ENCODE measurements at regions not wholly inside any gene's neighbourhood (a gene's known extent, or its start where the extent isn't known, plus 50 kb on each side); places are given as distances from the start of the nearest gene placed in this dataset.

DNA sequence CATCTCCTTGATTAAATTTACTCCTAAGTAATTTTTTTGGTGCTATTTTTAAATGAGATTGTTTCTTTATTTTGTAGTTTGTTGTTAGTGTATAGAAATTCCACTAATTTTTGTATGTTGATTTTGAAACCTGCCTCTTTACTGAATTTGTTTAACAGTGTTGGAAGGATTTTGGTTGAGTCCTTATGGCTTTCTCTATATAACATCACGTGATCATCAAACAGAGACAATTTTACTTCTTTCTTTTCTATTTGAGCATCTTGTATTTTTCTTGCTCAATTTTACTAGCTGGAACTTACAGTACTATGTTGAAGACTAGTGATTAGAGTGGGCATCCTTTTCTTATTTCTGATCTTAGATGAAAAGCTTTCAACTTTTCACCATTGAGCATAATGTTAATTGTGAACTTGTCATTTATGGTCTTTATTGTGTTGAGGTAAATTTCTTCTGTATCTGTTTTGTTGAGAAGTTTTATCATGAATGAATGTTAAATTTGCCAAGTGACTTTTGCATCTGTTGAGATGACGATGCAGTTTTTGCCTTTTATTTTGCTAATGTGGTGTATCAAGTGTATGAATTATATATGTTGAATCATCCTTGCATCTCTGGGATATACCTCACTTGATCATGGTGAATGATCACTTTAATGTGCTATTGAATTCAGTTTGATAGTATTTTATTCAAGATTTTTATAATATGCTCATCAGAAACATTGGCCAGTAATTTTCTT, 645.3 kb upstream of the DDX18 start:
- CTCF ChIA-PET: no interaction called here
- TF ChIP-seq, protein P1, sequence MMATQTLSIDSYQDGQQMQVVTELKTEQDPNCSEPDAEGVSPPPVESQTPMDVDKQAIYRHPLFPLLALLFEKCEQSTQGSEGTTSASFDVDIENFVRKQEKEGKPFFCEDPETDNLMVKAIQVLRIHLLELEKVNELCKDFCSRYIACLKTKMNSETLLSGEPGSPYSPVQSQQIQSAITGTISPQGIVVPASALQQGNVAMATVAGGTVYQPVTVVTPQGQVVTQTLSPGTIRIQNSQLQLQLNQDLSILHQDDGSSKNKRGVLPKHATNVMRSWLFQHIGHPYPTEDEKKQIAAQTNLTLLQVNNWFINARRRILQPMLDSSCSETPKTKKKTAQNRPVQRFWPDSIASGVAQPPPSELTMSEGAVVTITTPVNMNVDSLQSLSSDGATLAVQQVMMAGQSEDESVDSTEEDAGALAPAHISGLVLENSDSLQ (IDR thresholded peaks at IDR 0.05): no peak
- TF ChIP-seq BHLHE40 (IDR thresholded peaks at IDR 0.05; ENCODE audit: borderline replicate concordance) (no peak), ELF4 (IDR thresholded peaks at IDR 0.05) (no peak), L3MBTL2 (conservative IDR thresholded peaks at IDR 0.05) (no peak), HDGF (IDR thresholded peaks at IDR 0.05; ENCODE audit: borderline replicate concordance) (no peak), SP1 (IDR thresholded peaks at IDR 0.05) (no peak), FOXA1 (IDR thresholded peaks at IDR 0.05) (no peak), ARNT (IDR thresholded peaks at IDR 0.05) (no peak), CTBP1 (IDR thresholded peaks at IDR 0.05; ENCODE audit: borderline replicate concordance) (no peak)
- POLR2A ChIA-PET: no interaction called here
- no peak for DNase-seq (ENCODE audit: extremely low spot score)

DNA sequence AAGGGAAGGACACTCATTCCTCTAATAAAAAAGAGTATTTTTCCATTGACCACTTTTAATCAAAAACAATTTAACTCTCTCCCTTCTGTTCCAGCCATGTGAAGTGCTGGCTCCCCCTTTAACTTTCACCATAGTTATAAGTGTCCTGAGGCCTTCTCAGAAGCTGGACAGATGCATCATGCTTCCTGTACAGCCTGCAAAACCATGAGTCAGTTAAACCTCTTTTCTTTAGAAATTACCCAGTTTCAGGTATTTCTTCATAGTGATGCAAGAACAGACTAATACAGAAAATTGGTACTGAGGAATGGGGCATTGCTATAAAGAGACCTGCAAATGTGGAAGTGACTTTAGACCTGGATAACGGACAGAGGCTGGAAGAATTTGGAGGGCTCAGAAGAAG, 643.6 kb upstream of the DDX18 start:
- no peak for TF ChIP-seq FOXA1 (IDR thresholded peaks at IDR 0.05)
- TF ChIP-seq BHLHE40 (IDR thresholded peaks at IDR 0.05; ENCODE audit: borderline replicate concordance): no peak
- TF ChIP-seq L3MBTL2 (conservative IDR thresholded peaks at IDR 0.05): no peak
- TF ChIP-seq ZNF384 (IDR thresholded peaks at IDR 0.05): no peak
- no peak for TF ChIP-seq FOXM1 (IDR thresholded peaks at IDR 0.05; ENCODE audit: borderline replicate concordance)
- TF ChIP-seq ARNT (IDR thresholded peaks at IDR 0.05): no peak
- no peak for TF ChIP-seq CTBP1 (IDR thresholded peaks at IDR 0.05; ENCODE audit: borderline replicate concordance)
- TF ChIP-seq SUZ12 (IDR thresholded peaks at IDR 0.05): no peak
- no peak for TF ChIP-seq FOXK2 (IDR thresholded peaks at IDR 0.05)
- no peak for TF ChIP-seq NFRKB (IDR thresholded peaks at IDR 0.05)
- TF ChIP-seq, protein P1 (IDR thresholded peaks at IDR 0.05): no peak
- no peak for TF ChIP-seq LEF1 (IDR thresholded peaks at IDR 0.05; ENCODE audit: borderline replicate concordance)
- TF ChIP-seq HDGF (IDR thresholded peaks at IDR 0.05; ENCODE audit: borderline replicate concordance): no peak
- TF ChIP-seq SP1 (IDR thresholded peaks at IDR 0.05): no peak
- ChIA-PET CTCF (no interaction called here), POLR2A (no interaction called here)
- DNase-seq (ENCODE audit: extremely low spot score): no peak

DNA sequence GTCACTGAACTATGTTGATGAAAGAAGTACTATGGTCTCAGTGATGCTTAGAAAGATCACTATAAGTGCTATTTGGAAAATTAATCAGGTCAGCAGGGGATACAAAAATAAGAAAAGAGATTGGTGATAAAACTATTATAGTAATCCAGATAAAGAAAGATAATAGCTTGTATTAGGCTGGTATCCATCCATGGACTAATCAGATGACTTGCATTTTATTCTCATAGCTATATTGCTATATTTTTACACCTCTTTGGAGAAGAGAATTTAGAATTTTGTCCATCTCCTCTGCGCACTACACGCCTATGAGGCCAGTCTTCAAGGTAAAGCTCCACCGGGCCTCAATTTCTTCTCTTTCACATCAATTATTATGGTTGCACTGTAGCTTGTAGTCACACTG, 635.1 kb upstream of the DDX18 start:
- no peak for DNase-seq (ENCODE audit: extremely low spot score)
- no peak for TF ChIP-seq LEF1 (IDR thresholded peaks at IDR 0.05; ENCODE audit: borderline replicate concordance)
- no peak for TF ChIP-seq NFRKB (IDR thresholded peaks at IDR 0.05)
- ChIA-PET POLR2A (no interaction called here), CTCF (no interaction called here)

DNA sequence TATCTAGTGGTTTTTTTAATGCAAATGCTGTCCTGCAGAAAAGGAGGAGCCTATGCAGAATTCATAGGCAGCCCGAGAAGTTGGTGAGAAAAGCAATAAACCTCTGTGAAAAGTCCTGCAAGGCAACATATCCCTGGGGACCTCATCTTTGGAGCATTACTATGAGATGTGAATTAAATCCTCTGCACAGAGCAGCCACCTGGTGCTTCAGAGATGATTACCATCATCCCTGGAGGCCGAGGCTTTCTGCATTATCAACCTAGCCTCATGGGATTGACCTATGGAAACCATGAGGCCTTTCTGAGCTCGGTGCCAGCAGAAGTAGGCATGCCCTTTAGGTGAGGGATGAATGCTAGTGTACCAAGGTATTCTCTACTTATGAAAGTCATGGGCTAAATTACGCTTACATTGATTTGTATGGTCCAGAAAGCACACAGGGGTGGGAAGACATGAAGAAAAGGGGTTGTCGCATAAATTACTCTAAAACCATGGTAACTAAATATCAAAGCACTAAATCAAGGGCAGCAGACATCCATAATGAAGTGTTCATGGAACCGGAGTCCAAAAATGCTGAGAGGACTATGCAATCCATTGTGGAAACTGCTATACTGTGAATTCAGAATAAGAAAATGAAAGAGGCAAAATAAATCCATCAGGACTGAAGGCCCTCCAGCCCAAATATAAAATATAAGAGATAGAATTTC, 623.5 kb upstream of the DDX18 start:
- CTCF ChIA-PET: no interaction called here
- no peak for DNase-seq (ENCODE audit: extremely low spot score)
- POLR2A ChIA-PET: no interaction called here
- no peak for TF ChIP-seq FOXM1 (IDR thresholded peaks at IDR 0.05; ENCODE audit: borderline replicate concordance)
- no peak for TF ChIP-seq FOXK2 (IDR thresholded peaks at IDR 0.05)
- no peak for TF ChIP-seq HDGF (IDR thresholded peaks at IDR 0.05; ENCODE audit: borderline replicate concordance)
- TF ChIP-seq CTBP1 (IDR thresholded peaks at IDR 0.05; ENCODE audit: borderline replicate concordance): no peak
- TF ChIP-seq, protein P1 (IDR thresholded peaks at IDR 0.05): no peak
- TF ChIP-seq ZNF384 (IDR thresholded peaks at IDR 0.05): no peak
- no peak for TF ChIP-seq BHLHE40 (IDR thresholded peaks at IDR 0.05; ENCODE audit: borderline replicate concordance)
- no peak for TF ChIP-seq NFRKB (IDR thresholded peaks at IDR 0.05)
- TF ChIP-seq SP1 (IDR thresholded peaks at IDR 0.05): no peak
- no peak for TF ChIP-seq ARNT (IDR thresholded peaks at IDR 0.05)
- TF ChIP-seq SUZ12 (IDR thresholded peaks at IDR 0.05): no peak
- no peak for TF ChIP-seq ELF4 (IDR thresholded peaks at IDR 0.05)
- TF ChIP-seq TARDBP (IDR thresholded peaks at IDR 0.05): no peak
- TF ChIP-seq LEF1 (IDR thresholded peaks at IDR 0.05; ENCODE audit: borderline replicate concordance): no peak
- no peak for TF ChIP-seq L3MBTL2 (conservative IDR thresholded peaks at IDR 0.05)
- TF ChIP-seq FOXA1 (IDR thresholded peaks at IDR 0.05): no peak

DNA sequence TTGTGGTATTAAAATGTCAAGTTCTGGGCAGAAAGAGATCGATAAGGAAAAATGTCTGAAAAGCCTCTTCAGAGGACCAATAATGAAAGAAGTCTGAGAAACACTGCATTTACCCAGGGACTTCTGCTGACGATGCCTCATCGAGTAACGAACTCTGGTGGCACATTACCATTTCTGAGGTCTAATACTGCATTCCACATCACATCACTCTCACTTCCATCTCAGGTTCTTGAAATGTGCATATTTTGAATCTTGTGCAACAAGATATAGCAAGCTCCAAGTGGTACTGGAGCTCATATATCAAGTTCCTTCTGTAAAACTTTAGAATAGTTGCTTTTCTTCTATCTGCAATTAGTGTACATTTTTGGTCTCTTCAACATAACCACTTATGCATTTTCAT, 619.1 kb upstream of the DDX18 start:
- TF ChIP-seq HDGF (IDR thresholded peaks at IDR 0.05; ENCODE audit: borderline replicate concordance) (no peak), L3MBTL2 (conservative IDR thresholded peaks at IDR 0.05) (no peak), BHLHE40 (IDR thresholded peaks at IDR 0.05; ENCODE audit: borderline replicate concordance) (no peak), TARDBP (IDR thresholded peaks at IDR 0.05) (no peak), FOXK2 (IDR thresholded peaks at IDR 0.05) (no peak), CTBP1 (IDR thresholded peaks at IDR 0.05; ENCODE audit: borderline replicate concordance) (no peak)
- ChIA-PET POLR2A (no interaction called here), CTCF (no interaction called here)
- no peak for DNase-seq (ENCODE audit: extremely low spot score)

DNA sequence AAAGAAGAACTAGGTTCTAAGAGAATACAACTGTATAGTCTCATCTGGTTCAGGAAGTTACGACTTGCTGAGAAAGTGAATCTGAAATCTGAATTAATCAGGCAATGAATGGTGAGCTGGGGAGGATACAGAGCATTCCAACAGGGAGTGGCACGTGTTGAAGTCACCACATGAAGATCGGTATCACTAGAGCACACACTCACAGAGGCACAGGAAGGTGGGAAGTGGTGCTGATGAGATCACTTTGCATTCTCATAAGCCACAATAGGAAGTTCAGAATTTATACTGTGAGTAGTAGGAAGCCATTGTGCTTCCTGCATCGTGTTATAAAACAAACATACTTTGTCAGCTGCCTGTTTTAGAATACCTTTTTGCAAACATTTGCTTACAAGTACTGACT, 615.0 kb upstream of the DDX18 start:
- TF ChIP-seq BHLHE40 (IDR thresholded peaks at IDR 0.05; ENCODE audit: borderline replicate concordance) (no peak), FOXA1 (IDR thresholded peaks at IDR 0.05) (no peak), SUZ12 (IDR thresholded peaks at IDR 0.05) (no peak), NFRKB (IDR thresholded peaks at IDR 0.05) (no peak), LEF1 (IDR thresholded peaks at IDR 0.05; ENCODE audit: borderline replicate concordance) (no peak), L3MBTL2 (conservative IDR thresholded peaks at IDR 0.05) (no peak), ZNF384 (IDR thresholded peaks at IDR 0.05) (no peak), FOXK2 (IDR thresholded peaks at IDR 0.05) (no peak), HDGF (IDR thresholded peaks at IDR 0.05; ENCODE audit: borderline replicate concordance) (no peak), ARNT (IDR thresholded peaks at IDR 0.05) (no peak), SP1 (IDR thresholded peaks at IDR 0.05) (no peak), FOXM1 (IDR thresholded peaks at IDR 0.05; ENCODE audit: borderline replicate concordance) (no peak), ELF4 (IDR thresholded peaks at IDR 0.05) (no peak), TARDBP (IDR thresholded peaks at IDR 0.05) (no peak), CTBP1 (IDR thresholded peaks at IDR 0.05; ENCODE audit: borderline replicate concordance) (no peak)
- TF ChIP-seq, protein P1 (IDR thresholded peaks at IDR 0.05): no peak
- POLR2A ChIA-PET: no interaction called here
- CTCF ChIA-PET: no interaction called here
- DNase-seq (ENCODE audit: extremely low spot score): no peak

Data from HEK293T (cell line).